SK-N-SH treated with all-trans-retinoic acid at 6 μM for 48 hours (cell line): ENCODE measurements at regions not wholly inside any gene's neighbourhood (a gene's known extent, or its start where the extent isn't known, plus 50 kb on each side); places are given as distances from the start of the nearest gene placed in this dataset.

Experiments
- ATAC-seq: fragments of 200-7000 bp; cut with Tn5 transposase; 3 replicates; pipeline ENCODE4 v1.9.1; 2020; ENCODE audit warnings: mild to moderate bottlenecking, moderate library complexity
- ARNTL ChIP-seq: fragments of 450-650 bp; formaldehyde crosslinking; IDR thresholded peaks from 2 replicates; pipeline ENCODE4 v1.5.0; 2020; ENCODE audit warnings: low read depth, mild to moderate bottlenecking, moderate library complexity, borderline replicate concordance
- BACH2 ChIP-seq: fragments of 250-450 bp; sonication (Bioruptor Pico); IDR thresholded peaks from 2 replicates; pipeline ENCODE4 v1.9.0; 2021; ENCODE audit warnings: mild to moderate bottlenecking, borderline replicate concordance
- CSDC2 ChIP-seq: fragments of 250-450 bp; sonication (Bioruptor Pico); IDR thresholded peaks from 2 replicates; pipeline ENCODE4 v1.5.0; 2020; ENCODE audit warnings: mild to moderate bottlenecking, moderate library complexity
- CSRNP3 ChIP-seq: fragments of 250-450 bp; sonication (Bioruptor Pico); IDR thresholded peaks from 2 replicates; pipeline ENCODE4 v1.5.1; 2021; ENCODE audit warnings: mild to moderate bottlenecking, moderate library complexity
- ESRRG ChIP-seq: fragments of 250-450 bp; sonication (Bioruptor Pico); IDR thresholded peaks from 2 replicates; pipeline ENCODE4 v1.6.1; 2021; ENCODE audit warnings: mild to moderate bottlenecking
- GLIS3 ChIP-seq: fragments of 250-450 bp; sonication (Bioruptor Pico); IDR thresholded peaks from 2 replicates; pipeline ENCODE4 v1.5.0; 2020; ENCODE audit warnings: mild to moderate bottlenecking, moderate library complexity
- ISL1 ChIP-seq: fragments of 250-450 bp; sonication (Bioruptor Pico); IDR thresholded peaks from 2 replicates; pipeline ENCODE4 v2.1.2; 2022; ENCODE audit warnings: mild to moderate bottlenecking, moderate library complexity
- OSR1 ChIP-seq: fragments of 250-450 bp; sonication (Bioruptor Pico); IDR thresholded peaks from 2 replicates; pipeline ENCODE4 v1.8.0; 2022; ENCODE audit warnings: moderate library complexity, mild to moderate bottlenecking, inconsistent platforms
- PATZ1 ChIP-seq: fragments of 250-450 bp; sonication (Bioruptor Pico); IDR thresholded peaks from 2 replicates; pipeline ENCODE4 v1.8.0; 2020; ENCODE audit warnings: mild to moderate bottlenecking, moderate library complexity, borderline replicate concordance
- PPARA ChIP-seq: fragments of 250-450 bp; sonication (Bioruptor Pico); IDR thresholded peaks from 2 replicates; pipeline ENCODE4 v1.5.0; 2020; ENCODE audit warnings: mild to moderate bottlenecking, borderline replicate concordance
- RARB ChIP-seq: fragments of 250-450 bp; sonication (Bioruptor Pico); IDR thresholded peaks from 2 replicates; pipeline ENCODE4 v1.8.0; 2021; ENCODE audit warnings: mild to moderate bottlenecking, moderate library complexity
- SNAI2 ChIP-seq: fragments of 250-450 bp; sonication (Bioruptor Pico); IDR thresholded peaks from 2 replicates; pipeline ENCODE4 v1.5.0; 2020; ENCODE audit warnings: mild to moderate bottlenecking, moderate library complexity
- TCF4 ChIP-seq: fragments of 250-450 bp; sonication (Bioruptor Pico); IDR thresholded peaks from 2 replicates; pipeline ENCODE4 v1.8.0; 2021; ENCODE audit warnings: mild to moderate bottlenecking, moderate library complexity, borderline replicate concordance
- TOX ChIP-seq: fragments of 250-450 bp; sonication (Bioruptor Pico); IDR thresholded peaks from 2 replicates; pipeline ENCODE4 v1.8.0; 2021; ENCODE audit warnings: mild to moderate bottlenecking, moderate library complexity, borderline replicate concordance
- ZC3H10 ChIP-seq: fragments of 250-450 bp; sonication (Bioruptor Pico); IDR thresholded peaks from 2 replicates; pipeline ENCODE4 v1.5.1; 2021; ENCODE audit warnings: mild to moderate bottlenecking, moderate library complexity
- ZFP3 ChIP-seq: fragments of 250-450 bp; sonication (Bioruptor Pico); IDR thresholded peaks from 2 replicates; pipeline ENCODE4 v1.5.0; 2020; ENCODE audit warnings: mild to moderate bottlenecking, moderate library complexity
- ZNF565 ChIP-seq: fragments of 450-650 bp; formaldehyde crosslinking; conservative IDR thresholded peaks from 2 replicates; pipeline ENCODE4 v1.5.0; 2020; ENCODE audit warnings: low read depth, mild to moderate bottlenecking, moderate library complexity
- ZNF70 ChIP-seq: fragments of 450-650 bp; formaldehyde crosslinking; IDR thresholded peaks from 2 replicates; pipeline ENCODE4 v1.5.0; 2020; ENCODE audit warnings: mild to moderate bottlenecking, moderate library complexity
- ZNF8 ChIP-seq: fragments of 450-650 bp; formaldehyde crosslinking; IDR thresholded peaks from 2 replicates; pipeline ENCODE4 v1.5.0; 2020; ENCODE audit warnings: mild to moderate bottlenecking, moderate library complexity
- TF ChIP-seq, protein P1 (sequence below): fragments of 250-450 bp; sonication (Bioruptor Pico); IDR thresholded peaks from 2 replicates; pipeline ENCODE4 v1.8.0; 2021; ENCODE audit warnings: low read depth, mild to moderate bottlenecking, moderate library complexity, borderline replicate concordance
- TF ChIP-seq, protein P2 (sequence below): fragments of 250-450 bp; sonication (Bioruptor Pico); IDR thresholded peaks from 2 replicates; pipeline ENCODE4 v1.5.0; 2020; ENCODE audit warnings: mild to moderate bottlenecking, moderate library complexity

- TF ChIP-seq, protein P1, sequence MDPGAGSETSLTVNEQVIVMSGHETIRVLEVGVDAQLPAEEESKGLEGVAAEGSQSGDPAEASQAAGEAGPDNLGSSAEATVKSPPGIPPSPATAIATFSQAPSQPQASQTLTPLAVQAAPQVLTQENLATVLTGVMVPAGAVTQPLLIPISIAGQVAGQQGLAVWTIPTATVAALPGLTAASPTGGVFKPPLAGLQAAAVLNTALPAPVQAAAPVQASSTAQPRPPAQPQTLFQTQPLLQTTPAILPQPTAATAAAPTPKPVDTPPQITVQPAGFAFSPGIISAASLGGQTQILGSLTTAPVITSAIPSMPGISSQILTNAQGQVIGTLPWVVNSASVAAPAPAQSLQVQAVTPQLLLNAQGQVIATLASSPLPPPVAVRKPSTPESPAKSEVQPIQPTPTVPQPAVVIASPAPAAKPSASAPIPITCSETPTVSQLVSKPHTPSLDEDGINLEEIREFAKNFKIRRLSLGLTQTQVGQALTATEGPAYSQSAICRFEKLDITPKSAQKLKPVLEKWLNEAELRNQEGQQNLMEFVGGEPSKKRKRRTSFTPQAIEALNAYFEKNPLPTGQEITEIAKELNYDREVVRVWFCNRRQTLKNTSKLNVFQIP (CRISPR knock-in tag) = no peak
- TF ChIP-seq ESRRG (CRISPR knock-in tag) (no peak), PATZ1 (CRISPR knock-in tag) (no peak)
- TF ChIP-seq, all 23 proteins: peak for 0
These were observed 342.7 kb downstream of the PMP22 start (continued) for GRCh38 chr17:14922411-14922810.

- no peak for ATAC-seq
- TF ChIP-seq ESRRG (CRISPR knock-in tag) = no peak
- TF ChIP-seq ZFP3 (CRISPR knock-in tag) = no peak
- TF ChIP-seq PPARA (CRISPR knock-in tag) = no peak
- TF ChIP-seq ZNF8 (CRISPR knock-in tag) = no peak
- TF ChIP-seq CSDC2 (CRISPR knock-in tag) = no peak
- no peak for TF ChIP-seq ZC3H10 (CRISPR knock-in tag)
- no peak for TF ChIP-seq SNAI2 (CRISPR knock-in tag)
- TF ChIP-seq ZNF70 (CRISPR knock-in tag) = no peak
- no peak for TF ChIP-seq PATZ1 (CRISPR knock-in tag)
- TF ChIP-seq, protein P2, sequence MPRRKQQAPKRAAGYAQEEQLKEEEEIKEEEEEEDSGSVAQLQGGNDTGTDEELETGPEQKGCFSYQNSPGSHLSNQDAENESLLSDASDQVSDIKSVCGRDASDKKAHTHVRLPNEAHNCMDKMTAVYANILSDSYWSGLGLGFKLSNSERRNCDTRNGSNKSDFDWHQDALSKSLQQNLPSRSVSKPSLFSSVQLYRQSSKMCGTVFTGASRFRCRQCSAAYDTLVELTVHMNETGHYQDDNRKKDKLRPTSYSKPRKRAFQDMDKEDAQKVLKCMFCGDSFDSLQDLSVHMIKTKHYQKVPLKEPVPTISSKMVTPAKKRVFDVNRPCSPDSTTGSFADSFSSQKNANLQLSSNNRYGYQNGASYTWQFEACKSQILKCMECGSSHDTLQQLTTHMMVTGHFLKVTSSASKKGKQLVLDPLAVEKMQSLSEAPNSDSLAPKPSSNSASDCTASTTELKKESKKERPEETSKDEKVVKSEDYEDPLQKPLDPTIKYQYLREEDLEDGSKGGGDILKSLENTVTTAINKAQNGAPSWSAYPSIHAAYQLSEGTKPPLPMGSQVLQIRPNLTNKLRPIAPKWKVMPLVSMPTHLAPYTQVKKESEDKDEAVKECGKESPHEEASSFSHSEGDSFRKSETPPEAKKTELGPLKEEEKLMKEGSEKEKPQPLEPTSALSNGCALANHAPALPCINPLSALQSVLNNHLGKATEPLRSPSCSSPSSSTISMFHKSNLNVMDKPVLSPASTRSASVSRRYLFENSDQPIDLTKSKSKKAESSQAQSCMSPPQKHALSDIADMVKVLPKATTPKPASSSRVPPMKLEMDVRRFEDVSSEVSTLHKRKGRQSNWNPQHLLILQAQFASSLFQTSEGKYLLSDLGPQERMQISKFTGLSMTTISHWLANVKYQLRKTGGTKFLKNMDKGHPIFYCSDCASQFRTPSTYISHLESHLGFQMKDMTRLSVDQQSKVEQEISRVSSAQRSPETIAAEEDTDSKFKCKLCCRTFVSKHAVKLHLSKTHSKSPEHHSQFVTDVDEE (CRISPR knock-in tag) = no peak
- TF ChIP-seq ZNF565 (CRISPR knock-in tag) = no peak
- TF ChIP-seq GLIS3 (CRISPR knock-in tag) = no peak
- no peak for TF ChIP-seq CSRNP3 (CRISPR knock-in tag)
- TF ChIP-seq ARNTL (CRISPR knock-in tag) = no peak
- TF ChIP-seq TOX (CRISPR knock-in tag) = no peak
- no peak for TF ChIP-seq TCF4
- TF ChIP-seq OSR1 = no peak
- TF ChIP-seq ISL1 (CRISPR knock-in tag) = no peak
These were observed 343.2 kb downstream of the PMP22 start for GRCh38 chr17:14921936-14922335.

DNA sequence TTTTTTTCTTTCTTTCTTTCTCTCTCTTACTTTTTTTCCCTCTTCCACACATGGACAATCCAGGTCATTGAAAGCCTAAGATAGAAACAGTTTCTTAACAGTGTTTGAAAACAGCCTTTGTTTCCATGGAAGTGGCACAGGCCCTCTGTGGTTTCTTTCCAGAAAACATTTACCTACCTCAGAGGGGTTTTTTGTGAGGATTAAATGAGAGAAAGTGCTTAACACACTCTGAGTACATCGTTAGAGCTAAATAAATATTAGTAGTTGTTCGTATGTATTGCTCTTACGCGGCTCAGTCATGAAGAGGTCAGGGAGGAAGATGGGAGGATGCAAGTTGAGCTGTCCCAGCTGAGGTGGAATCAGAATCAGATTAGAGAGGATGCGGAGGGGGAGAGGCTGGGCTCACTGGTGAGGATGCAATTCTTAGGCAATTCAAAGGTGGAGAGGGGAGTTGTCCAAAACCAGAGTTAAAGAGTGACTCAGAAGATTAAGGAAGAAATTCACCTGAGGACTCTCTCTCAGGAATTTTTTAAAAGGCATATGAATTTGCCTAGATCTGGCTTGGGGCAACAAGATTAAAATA is 345.4 kb downstream of the PMP22 start:
- no peak for ATAC-seq
- TF ChIP-seq SNAI2 (CRISPR knock-in tag) (no peak), ARNTL (CRISPR knock-in tag) (no peak), ISL1 (CRISPR knock-in tag) (no peak), GLIS3 (CRISPR knock-in tag) (no peak), ZNF70 (CRISPR knock-in tag) (no peak), CSDC2 (CRISPR knock-in tag) (no peak), RARB (CRISPR knock-in tag) (no peak), PPARA (CRISPR knock-in tag) (no peak), OSR1 (no peak), CSRNP3 (CRISPR knock-in tag) (no peak), BACH2 (CRISPR knock-in tag) (no peak)
- TF ChIP-seq, protein P2 (CRISPR knock-in tag) = no peak
